ENCODE measurements at regions not wholly inside any gene's neighbourhood (a gene's known extent, or its start where the extent isn't known, plus 50 kb on each side); places are given as distances from the start of the nearest gene placed in this dataset.

DNA sequence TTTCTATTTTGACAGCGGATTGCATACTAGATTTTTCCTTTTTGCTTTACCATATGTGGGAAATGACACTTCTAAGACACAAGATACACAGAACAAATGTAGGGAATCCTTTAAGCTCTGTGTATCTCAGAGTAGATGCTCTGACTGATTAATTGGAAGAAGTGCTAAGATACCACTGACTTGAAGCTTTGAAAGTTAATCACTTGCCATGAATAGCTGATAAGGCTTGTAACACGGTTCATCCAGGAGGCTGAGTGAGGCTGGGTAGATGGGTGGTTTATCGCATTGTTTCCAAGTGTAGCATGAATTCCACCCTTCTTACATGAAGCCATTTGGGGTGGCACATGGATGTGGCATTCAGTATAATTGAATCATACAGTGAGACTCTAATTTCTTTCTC lies 654.1 kb upstream of the RBFOX1 start:
- DNase-seq (ENCODE audit: low spot score) (no peak), ATAC-seq (no peak)
- Mint-ChIP-seq H3K36me3 (no peaks in the 10 kb centered on the region), H3K4me3 (no peak overlapping the region), H3K4me1 (ENCODE audit: low read depth in 2 of 2) (no peaks in the 10 kb centered on the region), H3K9me3 (peaks cover 7% of the 10 kb centered on the region), H3K27ac (no peak overlapping the region), H3K27me3 (no peaks in the 10 kb centered on the region)

GRCh38 chr16:6674071-6674470 lies 658.6 kb upstream of the RBFOX1 start:
- no peak for ATAC-seq
- DNase-seq (ENCODE audit: low spot score), result no peak
- Mint-ChIP-seq H3K4me3 (no peak overlapping the region), H3K4me1 (ENCODE audit: low read depth in 2 of 2) (no peaks in the 10 kb centered on the region), H3K27me3 (no peaks in the 10 kb centered on the region), H3K9me3 (peaks cover 9% of the 10 kb centered on the region), H3K36me3 (no peaks in the 10 kb centered on the region), H3K27ac (no peak overlapping the region)

DNA sequence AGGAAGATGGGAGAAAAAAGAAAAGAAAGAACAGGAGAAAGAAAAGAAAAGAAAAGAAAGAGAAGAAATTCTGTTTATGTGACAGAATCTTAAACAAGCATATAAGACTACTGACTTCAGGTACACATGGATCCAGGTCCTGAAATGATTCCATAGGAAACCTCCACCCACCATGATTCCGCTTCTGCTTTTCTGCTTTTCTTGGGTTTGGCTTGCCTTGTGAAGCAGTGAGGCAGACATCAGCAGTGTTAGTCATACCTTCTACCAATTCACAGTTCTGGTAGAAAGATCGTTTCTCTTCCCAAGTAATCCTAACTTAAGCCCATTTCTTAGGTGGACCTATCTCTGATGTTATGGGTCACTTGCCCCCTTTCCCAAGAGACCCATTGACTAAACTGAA lies 660.1 kb upstream of the RBFOX1 start:
- Mint-ChIP-seq H3K27ac (no peak overlapping the region), H3K9me3 (peaks cover 9% of the 10 kb centered on the region)
- no peak for ATAC-seq

GRCh38 chr16:6667393-6667792 lies 665.3 kb upstream of the RBFOX1 start:
- no peak overlapping the region for H3K4me3 Mint-ChIP-seq
- H3K27ac Mint-ChIP-seq, result no peak overlapping the region
- DNase-seq (ENCODE audit: low spot score) (no peak), ATAC-seq (no peak)
- H3K9me3 Mint-ChIP-seq, result no peaks in the 10 kb centered on the region
- H3K27me3 Mint-ChIP-seq, result no peaks in the 10 kb centered on the region
- H3K4me1 Mint-ChIP-seq (ENCODE audit: low read depth in 2 of 2), result no peaks in the 10 kb centered on the region
- H3K36me3 Mint-ChIP-seq, result no peaks in the 10 kb centered on the region

More for the DNA sequence above, 660.1 kb upstream of the RBFOX1 start:
- Mint-ChIP-seq H3K27me3 (no peaks in the 10 kb centered on the region), H3K4me1 (ENCODE audit: low read depth in 2 of 2) (no peaks in the 10 kb centered on the region), H3K4me3 (no peak overlapping the region), H3K36me3 (no peaks in the 10 kb centered on the region)
- DNase-seq (ENCODE audit: low spot score), result no peak

- no peak overlapping the region for H3K4me3 Mint-ChIP-seq
- H3K9me3 Mint-ChIP-seq, result no peaks in the 10 kb centered on the region
- H3K36me3 Mint-ChIP-seq, result no peaks in the 10 kb centered on the region
- no peak for DNase-seq (ENCODE audit: low spot score)
- no peaks in the 10 kb centered on the region for H3K27me3 Mint-ChIP-seq
- H3K27ac Mint-ChIP-seq, result no peak overlapping the region
- no peaks in the 10 kb centered on the region for H3K4me1 Mint-ChIP-seq (ENCODE audit: low read depth in 2 of 2)
- no peak for ATAC-seq
Measured at GRCh38 chr16:6665126-6665525, 667.5 kb upstream of the RBFOX1 start.

GRCh38 chr16:6663668-6664067 lies 669.0 kb upstream of the RBFOX1 start:
- no peak overlapping the region for H3K4me3 Mint-ChIP-seq

DNA sequence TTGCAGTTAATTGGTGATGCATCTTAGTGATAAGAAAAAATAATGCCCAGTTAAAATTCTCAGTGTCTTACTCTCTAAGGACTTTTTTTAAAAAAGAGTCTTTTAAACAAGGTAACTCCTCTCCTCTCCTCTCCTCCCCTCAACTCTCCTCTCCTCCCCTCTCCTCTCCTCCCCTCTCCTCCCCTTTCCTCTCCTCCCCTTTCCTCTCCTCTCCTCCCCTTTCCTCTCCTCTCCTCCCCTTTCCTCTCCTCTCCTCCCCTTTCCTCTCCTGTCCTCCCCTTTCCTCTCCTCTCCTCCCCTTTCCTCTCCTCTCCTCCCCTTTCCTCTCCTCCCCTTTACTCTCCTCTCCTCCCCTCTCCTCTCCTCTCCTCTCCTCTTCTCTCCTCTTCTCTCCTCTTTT lies 675.9 kb upstream of the RBFOX1 start:
- no peak overlapping the region for H3K27ac Mint-ChIP-seq
- peaks cover 12% of the 10 kb centered on the region for H3K9me3 Mint-ChIP-seq
- H3K36me3 Mint-ChIP-seq, result no peaks in the 10 kb centered on the region

More at GRCh38 chr16:6663668-6664067, 669.0 kb upstream of the RBFOX1 start:
- no peaks in the 10 kb centered on the region for H3K27me3 Mint-ChIP-seq
- DNase-seq (ENCODE audit: low spot score) (no peak), ATAC-seq (no peak)
- no peaks in the 10 kb centered on the region for H3K4me1 Mint-ChIP-seq (ENCODE audit: low read depth in 2 of 2)
- no peaks in the 10 kb centered on the region for H3K36me3 Mint-ChIP-seq
- H3K9me3 Mint-ChIP-seq, result no peaks in the 10 kb centered on the region
- H3K27ac Mint-ChIP-seq, result no peak overlapping the region

DNA sequence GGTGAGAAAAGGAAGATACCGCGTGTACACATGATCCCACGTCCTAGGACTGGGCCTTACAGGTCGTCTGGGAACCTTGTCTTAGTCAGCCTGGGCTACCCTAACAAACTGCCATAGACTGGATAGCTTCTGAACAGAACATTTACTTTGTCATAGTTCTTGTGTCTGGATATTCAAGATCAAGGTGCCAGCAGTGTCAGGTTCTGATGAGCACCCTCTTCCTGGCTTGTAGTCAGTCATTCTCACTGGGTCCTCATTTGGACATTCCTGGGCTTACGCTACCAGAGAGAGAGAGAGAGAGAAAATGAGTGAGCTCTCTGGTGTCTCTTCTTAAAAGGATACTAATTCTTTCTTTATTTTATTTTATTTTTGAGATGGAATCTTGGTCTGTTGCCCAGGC lies 685.8 kb upstream of the RBFOX1 start:
- no peak for ATAC-seq
- Mint-ChIP-seq H3K27me3 (peaks cover 0 to 8% of the 10 kb centered on the region in 2 donors), H3K4me3 (no peak overlapping the region)

More for the DNA sequence above, 675.9 kb upstream of the RBFOX1 start:
- no peak overlapping the region for H3K4me3 Mint-ChIP-seq
- DNase-seq (ENCODE audit: low spot score), result no peak
- no peaks in the 10 kb centered on the region for H3K4me1 Mint-ChIP-seq (ENCODE audit: low read depth in 2 of 2)
- H3K27me3 Mint-ChIP-seq, result no peaks in the 10 kb centered on the region
- no peak for ATAC-seq

GRCh38 chr16:6645768-6646568 lies 686.7 kb upstream of the RBFOX1 start:
- Mint-ChIP-seq H3K27me3 (peaks cover 0 to 8% of the 10 kb centered on the region in 2 donors), H3K4me1 (ENCODE audit: low read depth in 2 of 2) (peaks cover 0 to 3% of the 10 kb centered on the region in 2 donors), H3K27ac (no peak overlapping the region), H3K9me3 (no peaks in the 10 kb centered on the region), H3K4me3 (no peak overlapping the region), H3K36me3 (no peaks in the 10 kb centered on the region)
- no peak for DNase-seq (ENCODE audit: low spot score)
- no peak for ATAC-seq

More for the DNA sequence above, 685.8 kb upstream of the RBFOX1 start:
- no peaks in the 10 kb centered on the region for H3K9me3 Mint-ChIP-seq
- DNase-seq (ENCODE audit: low spot score), result no peak
- no peak overlapping the region for H3K27ac Mint-ChIP-seq
- no peaks in the 10 kb centered on the region for H3K36me3 Mint-ChIP-seq
- peaks cover 0 to 3% of the 10 kb centered on the region in 2 donors for H3K4me1 Mint-ChIP-seq (ENCODE audit: low read depth in 2 of 2)

- Mint-ChIP-seq H3K4me1 (ENCODE audit: low read depth in 2 of 2) (peaks cover 0 to 3% of the 10 kb centered on the region in 2 donors), H3K27ac (no peak overlapping the region), H3K27me3 (peaks cover 0 to 8% of the 10 kb centered on the region in 2 donors), H3K36me3 (no peaks in the 10 kb centered on the region), H3K9me3 (no peaks in the 10 kb centered on the region), H3K4me3 (no peak overlapping the region)
- ATAC-seq (no peak), DNase-seq (ENCODE audit: low spot score) (no peak)
Measured at GRCh38 chr16:6644916-6645315, 687.7 kb upstream of the RBFOX1 start.

DNA sequence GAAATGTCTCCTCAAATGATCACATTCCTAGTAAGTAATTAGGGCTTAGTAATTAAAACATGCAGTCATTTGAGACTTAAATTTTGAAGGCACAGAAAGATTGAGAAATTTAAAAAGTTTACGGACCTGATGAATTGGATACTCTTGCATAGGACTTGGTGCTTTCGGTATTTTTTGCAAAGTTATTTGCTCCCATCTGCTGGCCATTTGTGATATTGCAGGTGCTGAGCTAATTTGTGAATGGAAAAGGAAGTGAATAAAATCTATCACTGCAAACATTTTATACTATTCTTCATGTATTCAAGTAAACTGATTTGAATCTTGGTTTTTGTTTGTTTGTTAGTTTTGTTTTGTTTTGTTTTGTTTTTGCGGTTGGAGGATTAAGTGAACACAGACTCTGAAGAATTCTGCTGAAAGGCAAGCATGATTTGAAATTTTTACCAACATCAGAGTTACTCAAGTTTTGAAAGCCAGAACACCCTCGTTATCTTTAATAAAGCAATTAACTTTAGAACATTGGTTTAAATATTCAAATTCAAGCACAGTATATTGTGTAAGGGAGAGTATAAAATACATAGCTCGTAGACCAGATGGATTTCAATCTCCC lies 689.5 kb upstream of the RBFOX1 start:
- Mint-ChIP-seq H3K27me3 (peaks cover 0 to 8% of the 10 kb centered on the region in 2 donors), H3K4me1 (ENCODE audit: low read depth in 2 of 2) (peaks cover 0 to 3% of the 10 kb centered on the region in 2 donors), H3K36me3 (no peaks in the 10 kb centered on the region), H3K4me3 (no peak overlapping the region), H3K9me3 (no peaks in the 10 kb centered on the region), H3K27ac (no peak overlapping the region)
- no peak for ATAC-seq
- peak; percentile 64 for DNase-seq (ENCODE audit: low spot score)

- Mint-ChIP-seq H3K27me3 (peaks cover 0 to 8% of the 10 kb centered on the region in 2 donors), H3K4me1 (ENCODE audit: low read depth in 2 of 2) (peaks cover 0 to 3% of the 10 kb centered on the region in 2 donors), H3K4me3 (no peak overlapping the region), H3K36me3 (no peaks in the 10 kb centered on the region), H3K27ac (no peak overlapping the region), H3K9me3 (no peaks in the 10 kb centered on the region)
- ATAC-seq (no peak), DNase-seq (ENCODE audit: low spot score) (no peak)
Measured at GRCh38 chr16:6642271-6642670, 690.4 kb upstream of the RBFOX1 start.

GRCh38 chr16:6641091-6641490 lies 691.6 kb upstream of the RBFOX1 start:
- no peak for ATAC-seq
- H3K9me3 Mint-ChIP-seq, result no peaks in the 10 kb centered on the region
- no peak overlapping the region for H3K27ac Mint-ChIP-seq
- no peak overlapping the region for H3K4me3 Mint-ChIP-seq
- H3K36me3 Mint-ChIP-seq, result no peaks in the 10 kb centered on the region
- peaks cover 0 to 8% of the 10 kb centered on the region in 2 donors for H3K27me3 Mint-ChIP-seq
- no peak for DNase-seq (ENCODE audit: low spot score)
- H3K4me1 Mint-ChIP-seq (ENCODE audit: low read depth in 2 of 2), result peaks cover 0 to 3% of the 10 kb centered on the region in 2 donors

DNA sequence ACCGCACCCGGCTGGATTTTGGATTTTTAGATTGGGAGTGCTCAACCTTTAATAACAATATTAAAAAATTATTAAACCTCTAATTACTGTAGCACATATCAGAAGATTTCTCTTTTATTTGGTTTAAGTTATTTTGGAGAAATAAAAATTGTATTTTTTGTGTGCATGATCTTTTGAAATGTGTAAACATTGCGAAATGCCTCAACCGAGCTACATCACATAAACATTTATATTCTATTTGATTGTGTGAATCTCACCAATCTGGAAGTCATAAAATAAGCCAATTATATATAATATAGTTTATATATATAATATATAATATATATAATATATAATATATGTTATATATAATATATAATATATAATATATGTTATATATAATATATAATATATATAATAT lies 696.2 kb upstream of the RBFOX1 start:
- ATAC-seq (no peak), DNase-seq (ENCODE audit: low spot score) (no peak)
- Mint-ChIP-seq H3K27me3 (no peaks in the 10 kb centered on the region), H3K4me1 (ENCODE audit: low read depth in 2 of 2) (no peaks in the 10 kb centered on the region), H3K4me3 (no peak overlapping the region), H3K36me3 (no peaks in the 10 kb centered on the region), H3K27ac (no peak overlapping the region), H3K9me3 (no peaks in the 10 kb centered on the region)
